NCI-H1694 treated with DMSO at 0.1 percent for 48 hours (cell line): ENCODE measurements at regions not wholly inside any gene's neighbourhood (a gene's known extent, or its start where the extent isn't known, plus 50 kb on each side); places are given as distances from the start of the nearest gene placed in this dataset.

Experiments used
- DNase-seq: peaks from one replicate; lab custom pipeline; 2025; lab: John Stamatoyannopoulos, UW

DNA sequence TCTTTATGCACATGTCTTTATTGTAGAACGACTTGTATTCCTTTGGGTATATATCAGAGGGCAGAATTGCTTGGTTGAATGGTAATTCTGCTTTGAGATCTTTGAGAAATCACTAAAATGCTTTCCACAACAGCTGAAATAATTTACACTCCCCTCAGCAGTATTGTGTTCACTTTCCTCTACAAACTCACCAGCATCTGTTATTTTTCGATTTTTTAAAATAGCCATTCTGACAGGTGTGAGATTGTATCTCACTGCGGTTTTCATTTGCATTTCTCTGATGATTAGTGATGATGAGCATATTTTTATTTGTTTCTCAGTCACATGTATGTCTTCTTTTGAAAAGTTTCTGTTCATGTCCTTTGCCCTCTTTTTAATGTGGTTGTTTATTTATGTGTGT lies 459.8 kb downstream of the PABPC4L start:
- DNase-seq: no peak

- no peak for DNase-seq
Measured at GRCh38 chr4:133720001-133720400, 481.6 kb downstream of the PABPC4L start.

DNA sequence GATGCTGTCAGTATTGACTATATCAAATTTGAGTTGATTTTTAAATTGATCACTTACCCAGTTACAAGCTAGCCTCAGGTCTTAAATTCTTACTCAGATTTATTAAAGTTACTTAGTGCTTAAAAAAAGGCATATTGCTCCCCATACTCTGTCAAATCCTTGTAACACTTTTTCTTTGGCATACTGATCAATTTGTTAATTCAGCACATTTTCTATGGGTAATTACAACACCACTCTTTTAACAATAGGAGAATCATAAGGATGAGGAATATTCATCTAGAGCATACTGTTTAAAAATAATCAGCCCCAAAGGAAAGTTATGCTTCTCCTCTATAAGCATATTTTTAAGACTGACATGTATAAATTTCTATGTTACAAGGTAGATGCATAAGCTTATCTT lies 482.5 kb downstream of the PABPC4L start:
- DNase-seq: no peak

- DNase-seq: no peak
Measured at GRCh38 chr4:133714211-133714610, 487.4 kb downstream of the PABPC4L start.

DNA sequence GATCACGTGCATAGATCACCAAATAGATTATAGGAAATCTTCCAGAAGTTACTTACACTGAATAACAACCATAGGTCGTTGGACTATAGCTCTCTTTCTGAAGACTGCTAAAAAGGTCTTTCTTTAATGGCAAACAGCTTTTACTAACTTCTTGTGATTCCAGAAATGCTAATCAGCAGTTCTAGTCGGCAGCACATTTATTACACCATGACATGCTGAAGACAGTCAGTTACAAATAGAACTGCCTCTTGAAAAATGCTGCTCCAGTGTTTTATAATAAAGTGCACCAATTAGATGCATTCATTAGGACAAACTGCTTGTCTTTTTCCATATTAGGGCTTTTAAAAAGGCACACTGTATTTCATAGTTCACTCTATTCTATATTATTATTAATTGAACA lies 488.2 kb downstream of the PABPC4L start:
- no peak for DNase-seq

GRCh38 chr4:133711817-133712216 lies 489.8 kb downstream of the PABPC4L start:
- DNase-seq: no peak

- no peak for DNase-seq
Measured at GRCh38 chr4:133694416-133694815, 507.2 kb downstream of the PABPC4L start.

DNA sequence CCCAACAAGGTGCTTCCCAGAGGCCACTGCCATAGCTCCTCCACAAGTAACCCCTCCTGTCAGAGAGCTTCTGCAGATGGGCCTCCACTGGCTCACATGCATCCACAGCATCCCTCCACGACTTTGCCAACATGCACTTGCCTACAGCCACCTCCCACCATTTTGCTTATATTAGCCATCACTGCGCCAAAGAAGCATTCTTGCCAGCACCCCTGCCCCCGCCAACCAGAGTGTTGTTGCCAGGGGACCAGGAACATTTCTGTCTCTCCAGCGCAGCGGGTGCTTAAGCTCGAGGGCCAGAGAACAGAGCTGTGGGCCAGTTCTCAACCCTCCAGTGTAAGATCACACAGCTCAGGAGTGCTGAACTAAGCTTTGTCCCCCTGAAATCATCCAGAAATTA lies 517.6 kb downstream of the PABPC4L start:
- no peak for DNase-seq

- DNase-seq: no peak
Measured at GRCh38 chr4:133668061-133668851, 519.2 kb downstream of the PCDH10 start.

GRCh38 chr4:133647206-133647605 lies 498.1 kb downstream of the PCDH10 start:
- DNase-seq: no peak

- DNase-seq: no peak
Measured at GRCh38 chr4:133641191-133641590, 492.1 kb downstream of the PCDH10 start.

DNA sequence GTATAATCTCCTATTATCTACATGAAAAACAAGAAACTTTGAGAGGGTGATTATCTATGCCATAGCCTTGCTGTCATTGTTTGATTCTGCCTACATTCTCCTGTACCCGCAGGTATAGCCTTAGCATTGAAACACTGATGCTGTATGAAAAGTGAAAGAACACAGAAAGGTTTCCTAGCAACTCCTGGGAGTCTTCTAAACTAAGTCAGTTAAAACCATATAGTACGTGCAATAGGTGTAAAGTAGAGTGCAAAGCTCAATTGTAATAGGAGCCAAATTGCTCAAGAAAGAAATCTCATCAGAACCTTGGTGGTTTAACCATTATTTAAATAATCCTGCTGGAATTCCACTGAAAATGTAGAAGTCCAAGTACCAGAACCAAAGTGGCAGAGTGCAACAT lies 489.7 kb downstream of the PCDH10 start:
- no peak for DNase-seq

DNA sequence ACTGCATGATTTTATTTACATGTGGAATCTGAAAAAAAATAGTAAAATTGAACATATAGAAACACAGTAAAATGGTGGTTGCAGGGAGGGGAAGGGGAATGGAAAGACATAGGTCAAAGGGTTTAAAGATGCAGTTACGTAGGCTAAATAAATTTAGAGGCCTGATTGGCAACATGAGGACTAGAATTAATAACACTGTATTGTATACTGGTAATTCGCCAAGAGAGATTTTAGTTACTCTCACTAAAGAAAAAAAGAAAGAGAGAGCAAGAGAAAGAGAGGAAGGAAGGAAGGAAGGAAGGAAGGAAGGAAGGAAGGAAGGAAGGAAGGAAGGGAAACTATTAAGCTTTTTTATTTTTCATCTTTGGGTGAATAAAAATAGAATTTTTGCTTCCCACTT lies 488.1 kb downstream of the PCDH10 start:
- DNase-seq: no peak

DNA sequence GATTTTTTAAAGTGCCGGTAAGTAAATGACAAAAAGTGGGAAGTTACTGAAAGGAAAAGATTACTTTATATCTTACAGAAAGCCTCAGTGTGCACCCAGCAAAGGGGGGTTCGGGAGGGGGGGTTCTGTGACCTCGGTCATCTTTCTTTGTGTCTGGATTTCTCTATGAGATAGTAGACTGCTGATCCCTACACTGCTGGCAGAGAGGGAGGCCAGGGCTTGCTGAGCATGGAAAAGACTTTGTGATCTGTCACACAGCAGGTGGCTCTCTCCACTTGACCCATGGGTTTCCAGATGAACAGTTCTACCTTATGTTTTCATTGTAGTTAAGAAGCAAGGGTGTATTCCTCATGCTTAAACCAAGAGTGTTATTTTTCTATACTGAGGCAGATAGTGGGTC lies 475.6 kb downstream of the PCDH10 start:
- DNase-seq: no peak

- no peak for DNase-seq
Measured at GRCh38 chr4:133623847-133624246, 474.8 kb downstream of the PCDH10 start.

- DNase-seq: no peak
Measured at GRCh38 chr4:133621628-133622027, 472.5 kb downstream of the PCDH10 start.

GRCh38 chr4:133620555-133620954 lies 471.5 kb downstream of the PCDH10 start:
- no peak for DNase-seq

DNA sequence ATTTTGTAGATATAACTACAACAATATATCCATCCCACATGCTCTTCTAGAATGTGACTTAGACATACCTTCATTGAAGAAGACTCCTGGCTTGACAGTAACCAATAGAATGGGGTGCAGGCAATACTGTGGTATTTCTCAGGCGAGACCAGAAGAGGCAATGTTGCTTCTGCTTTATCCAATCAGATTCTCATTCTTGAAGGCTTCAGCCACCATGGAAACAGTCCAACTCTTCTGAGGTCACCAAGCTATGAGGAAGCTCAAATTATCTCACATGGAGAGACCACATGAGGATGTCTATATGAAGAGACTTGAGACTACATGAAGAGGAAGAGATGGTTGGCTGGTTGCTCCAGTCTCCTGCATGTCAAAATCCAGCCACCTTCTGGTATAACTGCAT lies 469.9 kb downstream of the PCDH10 start:
- DNase-seq: no peak

DNA sequence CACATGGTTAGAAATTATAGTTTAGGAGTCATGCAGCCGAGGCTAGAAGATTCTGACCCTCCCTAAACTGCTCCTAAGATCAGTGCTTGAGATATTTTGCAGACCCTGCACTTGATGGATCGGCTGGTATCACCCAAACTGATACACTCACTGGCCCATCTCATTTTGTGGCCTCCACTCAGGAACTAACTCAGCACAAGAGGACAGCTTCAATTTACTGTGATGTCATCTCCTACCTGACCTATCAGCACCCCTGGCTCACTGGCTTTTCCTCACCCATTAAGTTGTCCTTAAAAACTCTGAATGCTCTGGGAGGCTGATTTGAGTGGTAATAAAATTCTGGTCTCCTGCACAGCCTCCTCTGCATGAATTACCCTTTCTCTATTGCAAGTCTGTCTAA lies 450.9 kb downstream of the PCDH10 start:
- no peak for DNase-seq

- DNase-seq: no peak
Measured at GRCh38 chr4:133598779-133599178, 449.7 kb downstream of the PCDH10 start.

DNA sequence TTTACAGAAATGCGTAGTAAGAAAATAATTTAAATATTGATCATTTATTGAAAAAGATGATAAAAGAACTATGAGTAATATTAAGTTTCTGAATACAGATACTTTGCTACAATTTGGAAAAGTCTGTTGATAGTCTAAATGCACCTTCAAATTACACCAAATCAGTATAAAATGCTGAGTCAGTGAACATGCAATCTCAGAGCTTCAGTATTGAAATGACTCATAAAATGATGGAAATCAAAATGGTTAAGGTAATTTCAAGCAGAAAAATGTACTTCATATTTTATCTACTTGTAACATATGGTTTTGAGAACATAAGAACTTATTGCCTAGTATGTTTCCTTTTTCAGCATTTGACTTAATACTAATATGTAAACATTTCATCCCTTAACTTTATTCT lies 448.2 kb downstream of the PCDH10 start:
- no peak for DNase-seq

DNA sequence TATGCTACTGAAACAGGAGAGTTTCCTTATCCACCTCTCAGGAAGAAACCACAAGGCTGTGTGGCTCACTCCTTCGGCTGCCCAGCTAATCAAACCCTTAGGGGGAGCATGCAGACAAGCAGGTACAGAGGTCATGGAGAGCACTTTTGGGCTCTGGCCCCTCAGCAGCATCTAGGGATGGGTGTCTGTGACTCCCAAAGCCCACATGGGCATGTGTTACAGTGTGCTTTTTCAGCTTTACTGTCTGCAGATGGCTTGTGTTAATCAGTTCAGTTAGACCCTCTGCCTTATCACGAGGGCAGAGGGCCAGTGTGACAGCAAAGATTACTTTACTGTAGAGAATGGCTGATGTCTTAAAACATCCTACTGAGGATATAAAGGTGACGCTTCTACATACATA lies 447.4 kb downstream of the PCDH10 start:
- no peak for DNase-seq

GRCh38 chr4:133594390-133595207 lies 445.5 kb downstream of the PCDH10 start:
- DNase-seq: no peak
